Epidermal melanocyte (primary cell): ENCODE measurements at regions not wholly inside any gene's neighbourhood (a gene's known extent, or its start where the extent isn't known, plus 50 kb on each side); places are given as distances from the start of the nearest gene placed in this dataset.

Experiments used
- DNase-seq: peaks from one replicate; pipeline ENCODE4 v3.0.0; 2011; ENCODE audit warnings: low spot score; ENCODE audit not compliant: insufficient read length

- DNase-seq, result no peak
These were observed 179.5 kb upstream of the PARP11 start for GRCh38 chr12:4052691-4053090.

DNA sequence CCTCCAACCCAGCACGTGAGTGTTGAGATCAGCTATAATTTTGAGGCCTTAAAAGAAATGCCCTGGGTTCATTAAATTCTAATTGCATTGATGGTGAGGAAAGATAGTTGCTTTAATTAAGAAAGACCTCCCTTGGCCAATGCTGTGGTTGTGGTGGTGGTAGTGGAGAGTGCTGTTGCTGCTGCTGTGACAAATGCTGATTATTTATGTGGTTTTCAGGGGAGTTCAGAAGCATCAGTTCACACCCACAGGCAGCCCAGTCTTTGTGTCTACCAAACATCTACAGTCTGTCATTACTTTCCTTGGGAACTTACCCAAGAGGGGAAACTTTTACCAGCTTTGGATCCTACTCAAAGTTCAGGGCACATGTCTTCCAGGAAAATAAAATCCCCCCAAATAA, 178.4 kb upstream of the PARP11 start:
- no peak for DNase-seq

DNA sequence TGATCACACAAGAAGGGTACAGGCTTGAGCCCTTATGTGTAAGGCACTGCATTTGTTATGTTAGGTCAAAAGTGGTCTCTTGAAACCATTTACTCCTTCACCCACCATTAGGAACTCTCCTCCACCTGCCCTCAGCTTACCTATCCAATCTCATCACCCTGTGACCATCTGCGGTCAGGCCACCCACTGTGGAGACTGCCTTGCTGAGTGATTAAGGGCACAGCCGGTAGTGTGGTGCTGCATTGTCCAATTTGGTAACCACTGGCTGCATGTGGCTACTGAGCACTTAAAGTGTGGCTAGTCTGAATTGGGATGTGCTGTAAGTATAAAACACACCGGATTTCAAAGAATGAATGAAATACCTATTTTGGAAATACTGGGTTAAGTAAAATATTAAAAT, 177.1 kb upstream of the PARP11 start:
- DNase-seq, result no peak

DNA sequence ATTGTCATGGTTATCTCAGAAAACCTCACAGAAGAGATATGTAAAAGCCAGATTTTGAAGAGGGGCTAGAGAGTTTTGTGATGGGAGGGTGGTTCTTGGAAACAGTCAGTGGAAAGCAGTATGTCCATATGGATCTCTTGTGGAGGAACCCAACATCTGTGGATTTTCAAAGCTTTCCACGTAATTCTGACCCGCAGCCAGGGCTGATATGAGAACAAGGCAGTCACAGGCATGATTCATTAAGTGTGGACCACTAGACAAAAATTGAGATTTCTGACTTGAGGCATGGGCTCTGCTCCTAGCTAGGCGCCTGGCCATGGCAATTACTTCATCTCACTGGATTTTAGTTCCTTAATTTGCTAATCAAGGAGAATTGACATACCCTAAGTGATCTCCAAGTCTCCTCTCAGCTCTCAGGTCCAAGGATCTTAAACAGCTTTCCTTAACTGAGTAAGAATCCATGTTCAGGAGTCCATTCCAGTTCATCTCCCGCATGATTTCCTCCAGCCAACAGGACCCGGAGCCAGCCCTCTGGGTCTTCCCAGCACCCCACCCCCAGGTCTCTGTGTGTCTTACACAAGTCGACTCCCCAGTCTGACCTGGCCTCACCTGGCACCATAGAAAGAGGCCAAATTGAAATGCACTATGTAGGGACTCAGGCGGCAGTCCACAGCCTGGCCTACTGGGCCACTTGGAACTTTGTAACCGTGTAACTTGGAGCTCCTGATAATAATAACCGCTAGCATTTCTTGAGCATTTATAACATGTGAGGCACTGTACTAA, 176.3 kb upstream of the PARP11 start:
- no peak for DNase-seq

GRCh38 chr12:4047421-4047820, 174.2 kb upstream of the PARP11 start:
- no peak for DNase-seq

GRCh38 chr12:4046495-4046840, 173.3 kb upstream of the PARP11 start:
- DNase-seq, result no peak

GRCh38 chr12:4045786-4046494, 172.7 kb upstream of the PARP11 start:
- no peak for DNase-seq

GRCh38 chr12:4044736-4045730, 171.8 kb upstream of the PARP11 start:
- DNase-seq, result no peak

DNA sequence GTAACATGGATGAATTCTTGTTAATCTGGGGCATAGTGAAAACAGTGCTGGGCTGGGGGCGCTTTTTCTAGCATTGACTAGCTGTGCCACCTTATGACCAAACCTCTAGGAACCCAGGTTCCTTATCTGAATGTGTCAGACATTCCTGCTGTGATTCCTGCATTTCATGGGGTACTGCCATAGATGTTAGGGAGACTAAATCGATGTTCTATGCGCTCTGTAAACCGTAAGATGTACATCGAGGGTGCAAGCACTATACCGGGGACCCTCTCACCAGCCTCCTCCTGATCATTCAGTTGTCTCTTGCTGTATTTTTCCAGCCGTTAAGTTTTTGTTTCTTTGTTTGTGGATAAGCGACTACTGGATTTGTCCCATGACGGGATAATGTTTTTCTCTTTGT, 170.9 kb upstream of the PARP11 start:
- no peak for DNase-seq

GRCh38 chr12:4041187-4041885, 168.1 kb upstream of the PARP11 start:
- DNase-seq, result no peak

- DNase-seq, result no peak
These were observed 166.7 kb upstream of the PARP11 start for GRCh38 chr12:4039931-4040330.

DNA sequence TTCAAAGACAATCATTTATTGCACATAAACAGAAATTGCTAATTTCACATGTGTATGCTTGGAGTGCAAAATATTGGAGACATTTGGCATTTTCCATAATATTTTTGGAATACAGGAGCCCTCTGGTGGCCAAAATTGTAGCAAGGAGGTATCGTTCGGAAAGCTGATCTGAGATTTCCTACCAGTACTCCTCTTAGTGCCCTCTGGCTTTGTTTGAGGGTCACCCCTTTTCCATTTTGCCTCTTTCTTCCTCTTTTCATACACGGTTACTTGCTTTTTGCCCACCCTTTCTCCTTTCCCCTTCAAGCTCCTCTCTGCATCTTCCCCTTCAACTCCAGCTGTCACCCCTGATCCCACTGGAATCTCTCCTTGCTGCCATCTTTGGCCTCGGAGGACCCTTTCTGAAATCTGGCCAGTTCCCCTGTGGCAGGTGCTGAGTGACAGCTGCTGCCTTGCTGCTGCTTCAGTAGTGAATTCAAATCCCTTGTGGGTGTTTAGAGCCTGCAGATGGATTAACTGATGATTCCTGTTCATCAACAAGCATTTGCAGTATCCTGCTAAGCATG, 164.6 kb upstream of the PARP11 start:
- DNase-seq, result peak; percentile 45

DNA sequence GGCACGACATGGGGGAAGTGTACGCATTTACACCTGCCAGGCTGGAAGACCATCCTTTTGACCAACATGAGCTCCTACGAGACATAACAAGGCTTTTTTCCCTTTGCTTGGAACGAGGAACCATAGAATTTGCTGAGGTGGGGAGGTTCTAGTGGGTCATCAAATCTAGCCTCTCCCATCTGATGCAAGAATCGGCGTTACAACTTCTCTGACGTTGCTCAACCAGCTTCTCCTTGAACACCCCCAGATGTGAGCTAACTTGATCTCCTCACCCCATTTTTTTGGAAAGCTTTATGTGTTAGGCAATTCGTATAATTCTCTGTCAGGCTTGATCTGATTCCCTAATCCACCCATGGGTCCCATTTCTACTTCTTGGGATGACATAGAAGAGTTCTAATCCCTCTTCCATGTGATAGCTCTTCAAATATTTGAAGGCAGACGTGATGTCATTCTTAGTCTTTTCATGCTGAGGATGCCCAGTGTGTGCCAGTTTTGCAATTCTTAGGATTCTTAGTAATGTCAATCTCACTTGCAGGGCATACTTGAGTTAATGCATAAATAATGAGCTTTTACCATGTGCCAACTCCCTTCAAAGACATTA, 163.6 kb upstream of the PARP11 start:
- no peak for DNase-seq

GRCh38 chr12:4034921-4035320, 161.7 kb upstream of the PARP11 start:
- peak; percentile 43 for DNase-seq

- DNase-seq, result no peak
These were observed 159.9 kb upstream of the PARP11 start for GRCh38 chr12:4032924-4033615.

DNA sequence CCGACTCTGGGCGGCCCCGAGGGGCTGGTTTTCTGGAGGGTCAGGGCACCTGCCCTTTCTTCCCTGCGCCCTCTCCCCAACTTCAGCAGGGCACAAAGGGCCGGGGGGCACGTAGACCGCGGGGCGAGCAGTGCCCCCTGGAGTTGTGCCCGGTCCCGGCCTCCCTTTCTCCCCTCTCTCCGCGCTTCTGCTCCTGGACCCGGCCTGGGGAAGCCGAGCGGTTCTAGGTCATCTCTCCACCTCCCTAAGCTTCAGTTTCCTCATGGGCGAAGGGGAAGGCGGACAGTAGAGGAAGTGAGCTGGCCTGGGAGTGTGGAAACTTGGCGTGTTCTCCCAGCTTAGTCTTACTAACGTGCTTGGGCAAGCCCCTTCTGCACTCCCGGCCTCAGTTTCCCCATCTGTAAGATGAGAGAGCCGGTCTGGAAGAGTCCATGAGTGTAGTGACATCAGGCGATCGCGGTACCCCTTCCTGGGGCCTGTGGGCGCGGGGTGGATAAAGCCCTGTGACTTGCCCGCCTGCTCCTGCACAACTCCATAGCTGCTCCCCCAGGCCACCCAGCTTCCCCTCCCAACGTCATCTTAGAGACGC, 158.6 kb upstream of the PARP11 start:
- DNase-seq, result no peak

- peak; percentile 94 for DNase-seq
These were observed 157.9 kb upstream of the PARP11 start for GRCh38 chr12:4030929-4031702.

GRCh38 chr12:4027412-4027811, 154.2 kb upstream of the PARP11 start:
- no peak for DNase-seq

- DNase-seq, result no peak
These were observed 153.3 kb upstream of the PARP11 start for GRCh38 chr12:4026517-4026916.
